Panc1 (cell line): ENCODE measurements at regions not wholly inside any gene's neighbourhood (a gene's known extent, or its start where the extent isn't known, plus 50 kb on each side); places are given as distances from the start of the nearest gene placed in this dataset.

ENCODE experiments used
- POLR2AphosphoS5 ChIP-seq: IDR thresholded peaks from 2 replicates; pipeline ENCODE4 v1.6.1; 2012; ENCODE audit warnings: mild to moderate bottlenecking, low read depth, low read length, moderate library complexity
- TF ChIP-seq, protein P1 (sequence below): fragments of 450-650 bp; IDR thresholded peaks from 2 replicates; pipeline ENCODE4 v1.5.1; 2017; ENCODE audit warnings: mild to moderate bottlenecking

DNA sequence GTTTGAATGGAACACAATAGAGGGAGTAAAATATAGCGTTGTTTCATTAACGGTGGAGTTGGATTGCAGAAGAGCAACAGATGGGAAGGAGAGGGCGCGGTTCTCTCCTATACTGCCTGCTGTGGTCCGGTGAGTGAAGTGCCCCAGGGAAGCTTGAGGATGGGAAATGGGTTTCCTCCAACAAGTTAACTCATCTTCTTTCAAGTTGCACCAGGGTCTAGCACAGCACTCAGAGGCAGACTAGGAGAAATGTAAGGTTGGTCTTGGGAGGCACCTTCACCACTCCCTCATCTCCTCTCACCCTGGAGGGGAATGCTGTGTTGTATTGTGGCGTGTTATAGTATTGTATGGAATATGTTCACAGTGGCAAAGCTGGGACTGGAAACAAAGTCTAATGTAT lies 96.9 kb upstream of the SLC24A3 start:
- no peak for TF ChIP-seq POLR2AphosphoS5
- TF ChIP-seq, protein P1, sequence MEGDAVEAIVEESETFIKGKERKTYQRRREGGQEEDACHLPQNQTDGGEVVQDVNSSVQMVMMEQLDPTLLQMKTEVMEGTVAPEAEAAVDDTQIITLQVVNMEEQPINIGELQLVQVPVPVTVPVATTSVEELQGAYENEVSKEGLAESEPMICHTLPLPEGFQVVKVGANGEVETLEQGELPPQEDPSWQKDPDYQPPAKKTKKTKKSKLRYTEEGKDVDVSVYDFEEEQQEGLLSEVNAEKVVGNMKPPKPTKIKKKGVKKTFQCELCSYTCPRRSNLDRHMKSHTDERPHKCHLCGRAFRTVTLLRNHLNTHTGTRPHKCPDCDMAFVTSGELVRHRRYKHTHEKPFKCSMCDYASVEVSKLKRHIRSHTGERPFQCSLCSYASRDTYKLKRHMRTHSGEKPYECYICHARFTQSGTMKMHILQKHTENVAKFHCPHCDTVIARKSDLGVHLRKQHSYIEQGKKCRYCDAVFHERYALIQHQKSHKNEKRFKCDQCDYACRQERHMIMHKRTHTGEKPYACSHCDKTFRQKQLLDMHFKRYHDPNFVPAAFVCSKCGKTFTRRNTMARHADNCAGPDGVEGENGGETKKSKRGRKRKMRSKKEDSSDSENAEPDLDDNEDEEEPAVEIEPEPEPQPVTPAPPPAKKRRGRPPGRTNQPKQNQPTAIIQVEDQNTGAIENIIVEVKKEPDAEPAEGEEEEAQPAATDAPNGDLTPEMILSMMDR: no peak
